ENCODE measurements at regions not wholly inside any gene's neighbourhood (a gene's known extent, or its start where the extent isn't known, plus 50 kb on each side); places are given as distances from the start of the nearest gene placed in this dataset.
"Not testable (repeated sequence)": the region's sequence is repeated elsewhere in the genome, so short reads cannot be mapped to it uniquely, and the experiment has no call there.

DNA sequence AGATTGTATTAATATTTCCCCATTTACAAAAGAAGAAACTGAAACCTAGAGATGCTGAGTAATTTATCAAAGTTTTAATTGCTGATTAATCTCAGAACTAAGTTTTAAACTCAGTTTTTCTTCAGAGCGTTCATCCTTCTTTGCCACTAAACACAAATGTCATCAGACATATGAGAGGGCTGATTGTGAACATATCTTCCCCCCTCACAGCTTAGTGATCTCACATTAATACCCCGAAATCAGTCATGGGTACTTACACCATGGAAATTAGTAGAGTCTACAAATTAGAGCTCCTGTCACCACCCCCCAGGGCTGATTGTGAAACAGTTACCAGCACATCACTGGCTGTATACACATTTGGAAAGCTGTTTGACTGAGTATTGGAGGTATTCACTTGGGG lies 189.3 kb upstream of the SGO1 start:
- FAIRE-seq: no peak
- no peak for DNase-seq (ENCODE audit: insufficient read length, low spot score)

GRCh38 chr3:20370273-20371063 lies 184.5 kb upstream of the SGO1 start:
- not testable (repeated sequence) for DNase-seq (ENCODE audit: insufficient read length, low spot score); FAIRE-seq

GRCh38 chr3:20361000-20361399 lies 175.0 kb upstream of the SGO1 start:
- no peak for DNase-seq (ENCODE audit: insufficient read length, low spot score)
- FAIRE-seq: no peak

DNA sequence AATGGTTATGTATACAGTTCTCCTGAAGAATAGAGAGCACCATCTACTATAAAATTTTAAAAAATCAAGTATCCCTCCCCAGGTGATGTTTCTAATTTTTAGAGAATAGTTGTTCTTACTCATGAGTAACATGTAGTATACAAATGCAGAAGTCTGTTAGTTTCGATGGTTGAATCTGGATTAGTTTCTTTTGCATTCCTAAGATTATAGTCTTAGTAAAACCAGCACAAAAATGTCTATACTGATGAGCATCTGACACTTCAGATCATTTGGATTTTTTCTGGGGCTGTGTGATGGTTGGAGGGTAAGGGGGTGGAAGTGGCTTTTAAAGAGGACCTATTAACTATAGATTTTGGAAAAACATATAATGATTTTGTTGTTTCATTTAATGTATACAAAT lies 167.3 kb upstream of the SGO1 start:
- no peak for DNase-seq (ENCODE audit: insufficient read length, low spot score)
- FAIRE-seq: no peak

DNA sequence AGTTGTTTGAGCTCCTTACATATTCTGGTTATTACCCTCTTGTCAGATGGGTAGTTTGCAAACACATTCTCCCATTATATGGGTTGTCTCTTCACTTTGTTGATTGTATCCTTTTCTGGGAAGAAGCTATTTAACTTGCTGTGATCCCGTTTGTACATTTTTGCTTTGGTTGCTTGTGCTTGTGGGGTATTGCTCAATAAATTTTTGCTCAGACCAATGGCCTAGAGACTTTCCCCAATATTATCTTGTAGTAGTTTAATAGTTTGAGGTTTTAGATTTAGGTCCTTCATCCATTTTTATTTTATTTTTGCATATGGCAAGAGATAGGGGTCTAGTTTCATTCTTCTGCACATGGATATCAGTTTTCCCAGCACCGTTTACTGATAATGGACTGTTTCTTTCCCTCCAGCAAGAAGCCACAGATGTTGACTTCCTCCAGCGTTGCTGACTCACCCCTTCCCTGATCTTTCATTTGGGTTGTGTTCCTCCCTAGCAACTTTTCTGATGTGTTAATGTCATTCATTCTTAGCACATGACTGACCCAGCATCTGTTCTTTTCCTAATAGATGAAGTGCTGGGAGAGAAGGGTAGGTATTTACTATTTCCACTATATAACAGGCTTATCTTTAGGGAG lies 166.7 kb upstream of the SGO1 start:
- FAIRE-seq: no peak
- no peak for DNase-seq (ENCODE audit: insufficient read length, low spot score)

- no peak for DNase-seq (ENCODE audit: insufficient read length, low spot score)
Observed at GRCh38 chr3:20350449-20350848, 164.4 kb upstream of the SGO1 start.

DNA sequence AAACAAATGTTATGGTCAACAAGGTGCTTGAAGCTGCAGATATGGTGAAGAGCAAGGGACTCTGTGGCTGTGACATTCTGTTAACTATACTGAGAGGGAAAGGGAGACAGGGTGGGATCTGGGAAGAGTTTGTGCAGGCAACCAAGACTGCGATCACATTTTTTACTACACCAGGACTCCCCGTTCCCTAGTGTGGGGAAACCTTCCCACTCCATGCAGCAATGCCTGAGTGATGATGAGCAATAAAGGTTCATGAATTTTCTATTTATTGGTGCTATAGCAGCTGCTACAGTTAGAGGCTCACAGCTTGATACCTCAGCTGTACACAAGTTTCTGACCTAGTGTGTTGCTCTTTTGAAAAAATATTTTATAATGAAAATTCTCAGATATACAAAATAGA lies 160.9 kb upstream of the SGO1 start:
- FAIRE-seq (no peak), DNase-seq (ENCODE audit: insufficient read length, low spot score) (no peak)

More at GRCh38 chr3:20350449-20350848, 164.4 kb upstream of the SGO1 start:
- no peak for FAIRE-seq

DNA sequence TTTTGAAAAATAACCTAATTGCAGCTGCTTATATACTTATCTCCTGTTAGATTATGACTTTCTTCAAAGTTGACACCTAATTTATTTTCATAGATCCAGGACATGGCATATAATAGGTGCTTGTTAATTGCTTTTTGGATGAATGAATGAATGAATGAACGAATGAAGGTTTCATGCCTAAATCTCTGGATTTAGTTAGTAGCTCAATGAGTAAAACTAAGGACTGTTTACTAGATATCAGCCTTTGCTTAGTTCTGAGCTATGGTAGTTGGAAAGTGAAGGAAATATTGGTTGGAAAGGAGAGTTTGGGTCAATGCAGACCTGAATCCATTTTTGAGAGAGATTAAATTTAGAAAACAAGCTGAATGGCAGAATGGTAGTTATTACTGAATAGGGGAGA lies 160.4 kb upstream of the SGO1 start:
- no peak for FAIRE-seq
- no peak for DNase-seq (ENCODE audit: insufficient read length, low spot score)

DNA sequence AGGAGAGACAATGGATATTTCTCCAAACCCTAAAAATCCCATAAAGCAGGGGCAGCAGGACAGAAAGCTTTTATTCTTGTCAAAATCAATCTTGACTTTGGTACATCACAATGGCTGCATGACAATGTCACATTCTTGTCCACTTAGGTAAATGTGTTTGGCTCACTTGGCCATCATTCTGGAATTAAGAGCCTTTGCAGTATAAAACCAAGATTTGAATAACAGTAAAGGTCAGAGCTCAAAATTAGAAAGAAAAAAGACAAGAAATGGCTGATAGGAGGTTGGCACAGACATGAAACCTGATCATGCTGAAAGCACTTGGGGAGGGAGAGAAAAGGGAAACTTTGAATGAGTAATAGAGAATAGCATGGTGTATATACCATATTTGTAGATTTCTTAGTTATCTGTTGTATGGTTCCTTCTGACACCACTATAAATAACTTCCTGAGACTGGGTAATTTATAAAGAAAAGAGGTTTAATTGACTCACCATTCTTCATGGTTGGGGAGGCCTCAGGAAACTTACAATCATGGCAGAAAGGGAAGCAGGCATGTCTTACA lies 158.5 kb upstream of the SGO1 start:
- DNase-seq (ENCODE audit: insufficient read length, low spot score): no peak
- FAIRE-seq: no peak

- FAIRE-seq (no peak), DNase-seq (ENCODE audit: insufficient read length, low spot score) (no peak)
Observed at GRCh38 chr3:20343790-20344189, 157.8 kb upstream of the SGO1 start.

DNA sequence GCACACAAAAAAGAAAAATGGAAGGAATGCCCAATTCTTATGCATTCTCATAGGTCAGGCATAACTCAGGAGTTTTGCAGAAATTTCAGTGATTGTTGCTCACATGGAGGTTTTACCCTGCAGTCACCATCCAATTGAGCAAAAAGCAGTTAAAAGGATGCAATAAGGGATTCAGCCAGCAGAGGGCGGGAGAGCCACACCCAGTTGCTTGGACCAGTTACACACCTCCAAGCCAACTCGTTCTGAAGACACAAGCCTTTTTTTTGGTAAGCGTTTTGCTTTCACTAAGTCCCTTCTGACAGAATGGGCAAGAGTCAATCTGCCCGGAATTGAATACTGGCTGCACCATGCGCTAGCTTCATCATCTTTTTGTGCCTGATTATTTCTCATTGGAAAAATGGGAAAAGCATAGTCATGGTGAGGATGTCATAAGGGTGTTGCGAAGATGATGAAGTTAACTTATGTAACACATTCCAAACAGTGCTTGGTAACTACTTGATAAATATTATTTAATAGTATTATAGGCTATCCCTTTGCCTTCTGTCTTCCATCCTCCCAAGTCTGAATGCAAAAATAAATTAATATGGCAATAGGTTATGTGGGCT lies 154.4 kb upstream of the SGO1 start:
- FAIRE-seq (peak; percentile 95), DNase-seq (ENCODE audit: insufficient read length, low spot score) (peak; percentile 41)

DNA sequence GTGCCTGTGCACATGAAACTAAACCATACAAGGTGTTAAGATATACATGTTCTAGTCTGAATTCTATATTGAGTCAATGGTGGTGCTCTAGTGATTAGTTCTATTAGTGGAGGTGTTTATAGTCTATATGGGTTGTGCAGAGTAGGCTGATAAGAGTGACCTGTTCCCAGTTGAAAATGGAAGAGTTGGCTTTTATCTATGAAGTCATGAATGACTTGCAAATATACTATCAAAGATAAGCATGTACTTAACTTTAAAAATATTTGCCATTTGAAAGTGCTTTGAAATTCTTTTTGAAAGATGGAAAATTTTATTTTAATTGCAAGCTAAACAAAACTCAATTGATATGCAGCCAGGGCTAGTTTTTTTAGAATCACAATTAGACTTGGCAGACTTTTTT lies 150.6 kb upstream of the SGO1 start:
- FAIRE-seq: no peak

GRCh38 chr3:20334842-20335241 lies 148.8 kb upstream of the SGO1 start:
- FAIRE-seq (no peak), DNase-seq (ENCODE audit: insufficient read length, low spot score) (no peak)

More for the DNA sequence above, 150.6 kb upstream of the SGO1 start:
- no peak for DNase-seq (ENCODE audit: insufficient read length, low spot score)

DNA sequence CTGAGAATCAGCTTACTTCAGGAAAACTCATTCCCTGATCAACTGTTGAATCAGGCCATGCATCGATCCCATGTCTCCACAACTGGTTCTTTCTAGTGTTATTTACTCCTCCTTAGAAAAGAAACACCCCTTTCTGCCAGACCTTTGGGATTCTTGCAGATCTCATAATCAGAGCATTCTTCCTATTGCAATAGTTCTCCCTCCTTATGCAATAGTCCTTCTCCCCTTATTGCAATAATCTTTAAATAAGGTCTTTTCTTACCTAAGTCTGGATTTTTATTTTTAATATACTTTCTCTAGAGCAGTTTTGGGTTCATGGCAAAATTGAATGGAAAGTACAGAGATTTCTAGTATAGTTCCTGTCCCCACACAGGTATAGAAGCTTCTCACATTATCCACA lies 141.9 kb upstream of the SGO1 start:
- DNase-seq (ENCODE audit: insufficient read length, low spot score) (no peak), FAIRE-seq (no peak)

GRCh38 chr3:20326541-20326940 lies 140.5 kb upstream of the SGO1 start:
- DNase-seq (ENCODE audit: insufficient read length, low spot score): no peak
- FAIRE-seq: no peak

GRCh38 chr3:20325563-20325962 lies 139.6 kb upstream of the SGO1 start:
- DNase-seq (ENCODE audit: insufficient read length, low spot score) (no peak), FAIRE-seq (no peak)

DNA sequence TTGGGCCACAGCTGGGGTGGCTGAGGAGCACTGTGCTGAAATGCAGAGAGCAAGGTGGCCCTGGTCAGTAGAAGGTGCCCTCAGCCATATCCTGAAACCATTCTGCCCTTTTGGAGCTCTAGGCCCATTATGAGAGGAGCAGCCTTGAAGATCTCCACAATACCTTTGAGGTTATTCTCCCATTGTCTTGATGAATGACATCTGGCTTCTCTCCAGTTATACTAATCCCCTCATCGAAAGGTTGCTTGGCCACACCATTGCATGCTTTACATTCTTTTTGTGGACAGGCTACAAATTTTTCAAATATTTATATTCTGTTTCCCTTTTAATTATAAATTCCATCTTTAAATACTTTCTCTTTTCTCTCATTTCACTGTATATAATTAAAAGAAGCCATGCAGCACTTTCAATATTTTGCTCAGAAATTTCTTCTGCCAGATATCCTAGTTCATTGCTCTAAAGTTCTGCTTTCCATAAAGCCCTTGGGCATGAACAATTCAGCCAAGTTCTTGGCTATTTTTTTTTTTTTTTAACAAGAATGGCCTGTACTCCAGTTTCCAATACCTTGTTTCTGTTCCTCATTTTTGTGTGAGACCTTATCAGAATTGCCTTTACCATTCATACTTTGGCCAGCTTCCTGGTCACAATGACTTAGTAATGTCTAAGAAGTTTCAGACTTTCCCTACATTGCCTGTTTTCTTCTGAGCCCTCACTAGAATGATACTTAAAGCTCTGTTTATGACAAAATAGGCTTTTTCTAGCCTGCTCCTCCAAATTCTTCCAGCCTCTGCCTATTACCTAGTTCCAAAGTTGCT lies 138.9 kb upstream of the SGO1 start:
- FAIRE-seq: peak; percentile 71
- no peak for DNase-seq (ENCODE audit: insufficient read length, low spot score)

DNA sequence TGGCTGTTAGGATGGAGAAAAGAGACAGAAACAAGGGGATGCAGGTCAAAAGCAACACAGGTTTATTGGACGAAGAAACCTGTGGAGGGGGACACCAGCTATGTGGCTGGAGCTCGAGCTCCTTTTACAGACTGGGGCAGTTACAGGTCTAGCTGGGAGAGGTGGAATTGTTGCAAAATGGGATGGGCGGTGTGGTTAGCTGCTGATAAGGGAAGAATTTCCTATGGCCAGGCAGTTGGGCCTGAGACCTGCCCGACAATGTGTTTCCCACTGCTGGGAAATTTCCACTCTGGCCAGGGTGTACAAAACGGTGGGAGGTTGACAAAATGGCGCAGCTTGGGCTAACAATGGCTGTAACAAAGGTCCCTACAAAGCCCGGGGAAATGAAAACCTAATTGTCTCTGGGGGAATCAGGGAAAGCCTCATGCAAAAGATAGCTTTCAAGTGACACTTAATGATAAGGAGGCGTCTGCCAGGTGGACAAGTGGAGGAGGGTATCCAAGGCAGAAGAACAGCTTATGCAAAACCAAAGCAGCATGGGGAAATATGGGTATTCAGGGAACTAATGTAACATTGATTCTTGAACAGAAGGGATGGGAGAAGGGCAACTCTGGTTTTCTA lies 137.4 kb upstream of the SGO1 start:
- FAIRE-seq (no peak), DNase-seq (ENCODE audit: insufficient read length, low spot score) (no peak)

- no peak for DNase-seq (ENCODE audit: insufficient read length, low spot score)
- no peak for FAIRE-seq
Observed at GRCh38 chr3:20322085-20322484, 136.1 kb upstream of the SGO1 start.

GRCh38 chr3:20321391-20322047 lies 135.5 kb upstream of the SGO1 start:
- FAIRE-seq (no peak), DNase-seq (ENCODE audit: insufficient read length, low spot score) (no peak)
